Activated CD4-positive, alpha-beta T cell treated with anti-CD3 and anti-CD28 coated beads, Interleukin-2, amount 10 ng/mL, durations not matched to agents 24 days and 14 days (primary cell): ENCODE measurements at regions not wholly inside any gene's neighbourhood (a gene's known extent, or its start where the extent isn't known, plus 50 kb on each side); places are given as distances from the start of the nearest gene placed in this dataset.
A peak's percentile ranks its signal among the peaks of the same experiment; 100 is the strongest.

Experiments
- DNase-seq: peaks from one replicate; pipeline ENCODE4 v3.0.0; 2022
- H3K27ac Mint-ChIP-seq: one replicate; pipeline ENCODE4 v1.8.0; 2022; ENCODE audit warnings: mild to moderate bottlenecking, mixed read lengths
- H3K27me3 Mint-ChIP-seq: one replicate; pipeline ENCODE4 v1.8.0; 2022; ENCODE audit warnings: mixed read lengths
- H3K36me3 Mint-ChIP-seq: one replicate; pipeline ENCODE4 v1.8.0; 2022; ENCODE audit warnings: low read depth, mild to moderate bottlenecking, mixed read lengths
- H3K4me1 Mint-ChIP-seq: one replicate; pipeline ENCODE4 v1.8.0; 2021; ENCODE audit warnings: mixed read lengths
- H3K4me3 Mint-ChIP-seq: one replicate; pipeline ENCODE4 v1.8.0; 2022; ENCODE audit warnings: mild to moderate bottlenecking, moderate library complexity, mixed read lengths
- H3K9me3 Mint-ChIP-seq: one replicate; pipeline ENCODE4 v1.8.0; 2021; ENCODE audit warnings: mixed read lengths
- intact Hi-C: fragments of 100-400 bp; cut with micrococcal nuclease; formaldehyde crosslinking; loops from one replicate; pipeline ENCODE4 v1.15.1; 2023

DNA sequence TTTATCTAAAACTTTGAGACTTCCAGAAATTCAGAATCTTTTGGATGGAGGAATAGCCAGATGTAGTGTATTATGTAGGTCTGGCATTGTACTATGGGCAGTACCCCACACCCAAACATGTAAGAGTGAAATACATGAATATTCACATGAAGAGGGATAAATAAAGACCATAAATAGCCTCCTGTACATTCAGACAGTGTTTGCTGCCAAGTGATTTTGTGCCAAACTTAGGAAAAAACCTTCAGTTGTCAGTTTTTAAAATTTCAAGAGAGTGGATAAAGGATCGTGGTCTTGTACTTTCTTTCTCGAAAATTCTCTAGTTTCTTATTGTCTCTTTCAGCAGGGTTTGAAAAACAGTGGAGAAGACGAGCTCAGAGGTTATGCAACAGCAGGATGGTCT, 150.3 kb upstream of the LARGE1 start:
- H3K4me1 Mint-ChIP-seq = no peaks in the 10 kb centered on the region
- no peaks in the 10 kb centered on the region for H3K27me3 Mint-ChIP-seq
- H3K36me3 Mint-ChIP-seq = no peaks in the 10 kb centered on the region
- H3K4me3 Mint-ChIP-seq = no peak overlapping the region
- H3K9me3 Mint-ChIP-seq = peaks cover 34% of the 10 kb centered on the region
- intact Hi-C loops = no loop called here
- no peak overlapping the region for H3K27ac Mint-ChIP-seq
- DNase-seq = no peak

DNA sequence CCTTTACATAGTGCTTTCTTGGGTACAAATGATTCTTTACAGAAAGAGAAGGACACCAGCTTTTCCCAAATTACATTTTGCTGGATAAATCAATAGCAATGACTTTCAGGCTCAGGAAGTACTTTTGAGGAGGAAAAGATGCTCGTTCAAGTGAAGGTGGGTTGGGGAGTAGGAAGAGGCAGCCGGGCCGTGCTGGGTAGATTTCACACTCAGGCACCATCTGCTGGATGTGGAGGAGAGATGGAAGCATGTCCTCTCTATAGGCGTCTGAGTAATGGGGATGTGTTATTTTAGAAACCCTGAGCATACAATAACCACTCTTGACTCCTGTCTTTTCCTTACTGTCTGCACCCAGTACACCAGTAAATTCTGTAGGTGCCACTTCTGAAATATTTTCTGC, 152.3 kb upstream of the LARGE1 start:
- H3K36me3 Mint-ChIP-seq = no peaks in the 10 kb centered on the region
- no peak for DNase-seq
- no peak overlapping the region for H3K4me3 Mint-ChIP-seq
- no peak overlapping the region for H3K27ac Mint-ChIP-seq
- H3K9me3 Mint-ChIP-seq = peaks cover 28% of the 10 kb centered on the region
- H3K27me3 Mint-ChIP-seq = no peaks in the 10 kb centered on the region
- intact Hi-C loops = no loop called here
- no peaks in the 10 kb centered on the region for H3K4me1 Mint-ChIP-seq

DNA sequence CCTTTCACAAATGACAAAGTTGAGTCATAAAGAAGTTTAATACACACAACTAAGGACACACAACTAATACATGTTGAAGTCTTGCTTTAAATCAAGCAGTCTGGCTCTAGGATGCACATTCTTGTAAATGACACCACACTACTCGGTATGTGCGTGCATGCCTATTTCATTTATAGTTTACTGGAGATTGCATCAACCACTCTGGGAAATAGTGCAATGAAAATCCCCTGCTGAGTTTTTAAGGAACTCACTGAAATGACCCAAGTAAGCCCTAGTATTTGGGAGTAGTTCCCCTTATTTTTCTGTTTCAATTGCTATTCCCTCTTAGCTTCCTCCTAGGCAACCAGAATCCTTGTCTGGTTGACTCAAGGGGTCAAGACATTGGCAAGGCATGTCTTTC, 160.2 kb upstream of the LARGE1 start:
- no peaks in the 10 kb centered on the region for H3K36me3 Mint-ChIP-seq
- H3K27ac Mint-ChIP-seq = no peak overlapping the region
- H3K4me1 Mint-ChIP-seq = no peaks in the 10 kb centered on the region
- peaks cover 8% of the 10 kb centered on the region for H3K9me3 Mint-ChIP-seq
- no peaks in the 10 kb centered on the region for H3K27me3 Mint-ChIP-seq
- no peak overlapping the region for H3K4me3 Mint-ChIP-seq
- DNase-seq = no peak
- intact Hi-C loops = no loop called here

DNA sequence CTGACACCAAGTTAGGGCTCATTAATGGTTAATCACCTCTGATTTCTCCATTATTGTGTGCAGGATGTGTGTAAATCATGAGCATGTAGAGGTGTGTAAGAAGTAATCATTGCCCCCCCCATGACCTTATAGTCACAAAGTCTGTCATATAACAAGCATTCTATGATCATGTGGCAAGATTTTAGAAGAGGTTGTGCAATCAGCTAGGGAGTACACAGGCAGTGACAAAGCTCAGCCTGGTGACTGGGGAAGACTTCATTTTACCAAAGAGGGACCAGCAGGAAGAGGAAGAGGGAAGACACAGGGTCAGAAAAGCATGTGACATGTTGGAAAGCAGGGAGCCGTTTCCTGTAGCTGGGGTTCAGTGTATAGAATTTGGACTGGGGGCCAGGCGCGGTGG, 176.5 kb upstream of the LARGE1 start:
- no peak for DNase-seq
- no peak overlapping the region for H3K27ac Mint-ChIP-seq
- peaks cover 30% of the 10 kb centered on the region for H3K9me3 Mint-ChIP-seq
- no peak overlapping the region for H3K4me3 Mint-ChIP-seq
- intact Hi-C loops = no loop called here
- no peaks in the 10 kb centered on the region for H3K4me1 Mint-ChIP-seq
- H3K36me3 Mint-ChIP-seq = no peaks in the 10 kb centered on the region
- no peaks in the 10 kb centered on the region for H3K27me3 Mint-ChIP-seq

DNA sequence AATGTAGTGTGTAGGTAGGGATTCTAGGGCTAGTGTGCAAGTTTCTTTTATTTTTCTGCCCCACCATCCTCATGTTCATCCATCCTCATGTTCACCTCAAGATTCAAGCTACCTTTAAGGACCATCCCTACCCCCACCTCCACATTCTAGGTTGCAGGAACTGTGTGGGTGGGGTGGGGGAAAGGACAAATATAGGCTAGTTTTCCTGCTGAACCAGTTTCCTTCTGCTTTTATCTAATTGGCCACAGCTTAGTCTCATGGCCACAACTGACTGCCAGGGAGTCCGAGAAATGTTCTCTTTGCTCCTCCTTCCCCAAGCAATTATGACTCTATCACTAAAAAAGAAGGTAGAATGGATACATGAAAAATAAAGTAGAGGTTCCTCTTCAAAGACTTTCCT, 179.0 kb upstream of the LARGE1 start:
- no peak for DNase-seq
- Mint-ChIP-seq H3K27me3 (no peaks in the 10 kb centered on the region), H3K9me3 (peaks cover 14% of the 10 kb centered on the region), H3K4me3 (no peak overlapping the region), H3K27ac (no peak overlapping the region), H3K36me3 (no peaks in the 10 kb centered on the region), H3K4me1 (no peaks in the 10 kb centered on the region)
- intact Hi-C loops = no loop called here

DNA sequence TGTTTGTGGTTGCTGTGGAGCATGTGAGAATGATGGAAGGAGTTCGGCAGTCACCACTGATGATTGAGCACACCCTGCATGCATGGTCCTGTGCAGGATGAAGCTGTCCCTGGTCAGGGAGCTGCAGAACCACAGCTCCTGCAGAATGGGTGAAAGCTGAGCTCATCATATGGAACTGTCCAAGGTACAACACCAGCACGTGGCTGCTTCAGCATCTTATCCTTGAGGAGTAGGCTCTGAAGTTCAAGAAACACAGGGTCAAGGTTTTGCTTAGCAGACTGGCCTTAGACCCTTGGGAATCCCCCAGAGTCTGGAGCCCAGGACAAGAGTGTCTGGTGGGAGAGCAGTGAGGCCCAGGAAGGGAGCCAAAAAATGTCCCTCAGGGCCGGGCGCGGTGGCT, 182.4 kb upstream of the LARGE1 start:
- DNase-seq = no peak
- H3K4me3 Mint-ChIP-seq = no peak overlapping the region
- intact Hi-C loops = no loop called here
- H3K27ac Mint-ChIP-seq = no peak overlapping the region
- peaks cover under 1% of the 10 kb centered on the region for H3K9me3 Mint-ChIP-seq
- no peaks in the 10 kb centered on the region for H3K36me3 Mint-ChIP-seq
- no peaks in the 10 kb centered on the region for H3K4me1 Mint-ChIP-seq
- no peaks in the 10 kb centered on the region for H3K27me3 Mint-ChIP-seq

DNA sequence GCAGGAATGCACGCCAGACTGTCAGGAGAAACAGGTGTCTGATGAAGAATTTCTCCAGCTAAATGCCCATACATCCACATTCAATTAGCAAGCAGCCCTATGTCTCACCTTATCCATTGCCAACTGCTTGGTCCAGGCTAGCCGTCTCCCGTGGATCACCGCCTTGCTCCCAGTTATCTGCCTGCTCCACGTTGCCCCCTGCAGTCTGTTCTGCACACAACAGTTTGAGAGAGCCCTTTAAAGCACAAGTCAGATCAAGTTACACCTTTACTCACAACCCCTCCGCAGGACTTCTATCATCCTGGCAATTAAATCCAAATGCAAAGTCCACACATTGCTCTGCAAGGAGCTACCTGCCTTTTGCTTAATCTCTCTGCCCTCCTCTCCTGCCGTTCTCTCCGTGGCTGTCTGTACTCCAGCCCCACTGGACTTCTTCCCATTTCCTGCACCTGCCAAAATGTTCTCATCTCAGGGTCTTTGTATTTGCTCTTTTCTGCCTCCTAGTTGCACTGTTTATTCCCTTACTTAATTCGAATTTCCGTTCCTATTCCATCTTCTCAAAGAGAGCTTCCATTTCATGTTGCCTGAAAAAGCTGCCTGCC, 185.3 kb upstream of the LARGE1 start:
- H3K4me1 Mint-ChIP-seq = no peaks in the 10 kb centered on the region
- no peak overlapping the region for H3K4me3 Mint-ChIP-seq
- H3K27me3 Mint-ChIP-seq = no peaks in the 10 kb centered on the region
- H3K27ac Mint-ChIP-seq = no peak overlapping the region
- no peaks in the 10 kb centered on the region for H3K36me3 Mint-ChIP-seq
- intact Hi-C loops = no loop called here
- peak; percentile 60 for DNase-seq
- H3K9me3 Mint-ChIP-seq = no peaks in the 10 kb centered on the region

GRCh38 chr22:34108168-34108567, 187.9 kb upstream of the LARGE1 start:
- H3K27ac Mint-ChIP-seq = no peak overlapping the region
- no peak for DNase-seq
- H3K9me3 Mint-ChIP-seq = no peaks in the 10 kb centered on the region
- no peaks in the 10 kb centered on the region for H3K36me3 Mint-ChIP-seq
- no peak overlapping the region for H3K4me3 Mint-ChIP-seq
- no peaks in the 10 kb centered on the region for H3K4me1 Mint-ChIP-seq
- intact Hi-C loops = no loop called here
- H3K27me3 Mint-ChIP-seq = no peaks in the 10 kb centered on the region

DNA sequence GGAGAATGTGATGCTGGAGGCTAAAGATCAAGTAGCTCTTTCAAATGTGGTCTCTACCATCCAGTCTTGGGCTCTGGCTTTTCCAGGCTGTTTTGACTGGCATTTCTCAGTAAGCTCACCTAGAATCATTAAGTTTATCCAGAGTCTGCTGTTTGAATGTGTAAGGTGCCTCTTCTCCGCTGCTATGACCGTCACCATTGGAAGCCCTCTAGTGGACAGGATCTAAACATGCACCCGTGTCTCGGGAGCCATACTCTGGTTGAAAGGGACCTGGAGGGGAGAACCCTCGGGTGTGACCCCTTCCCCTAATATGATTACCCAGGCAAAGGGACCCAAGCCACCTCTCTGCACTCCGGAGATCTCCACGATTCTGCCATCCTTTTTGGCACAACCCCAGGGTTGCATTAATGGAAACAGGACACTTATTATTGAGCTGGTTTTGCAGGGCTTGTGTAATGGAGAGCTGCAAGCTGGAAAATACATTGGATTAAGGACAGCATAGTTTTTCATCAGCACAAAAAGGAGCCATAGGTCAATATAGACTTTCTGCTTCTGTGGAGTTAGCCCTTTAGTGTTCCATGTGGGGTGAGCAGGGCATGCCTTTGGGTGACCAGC, 191.0 kb upstream of the LARGE1 start:
- Mint-ChIP-seq H3K4me1 (no peaks in the 10 kb centered on the region), H3K9me3 (no peaks in the 10 kb centered on the region), H3K36me3 (no peaks in the 10 kb centered on the region), H3K4me3 (no peak overlapping the region), H3K27ac (no peak overlapping the region), H3K27me3 (no peaks in the 10 kb centered on the region)
- intact Hi-C loops = no loop called here
- DNase-seq = peak; percentile 61

- no peaks in the 10 kb centered on the region for H3K9me3 Mint-ChIP-seq
- no peaks in the 10 kb centered on the region for H3K36me3 Mint-ChIP-seq
- no peaks in the 10 kb centered on the region for H3K4me1 Mint-ChIP-seq
- no peaks in the 10 kb centered on the region for H3K27me3 Mint-ChIP-seq
- DNase-seq = no peak
- intact Hi-C loops = no loop called here
- no peak overlapping the region for H3K4me3 Mint-ChIP-seq
- H3K27ac Mint-ChIP-seq = no peak overlapping the region
Measured at GRCh38 chr22:34113381-34113780, 193.1 kb upstream of the LARGE1 start.

DNA sequence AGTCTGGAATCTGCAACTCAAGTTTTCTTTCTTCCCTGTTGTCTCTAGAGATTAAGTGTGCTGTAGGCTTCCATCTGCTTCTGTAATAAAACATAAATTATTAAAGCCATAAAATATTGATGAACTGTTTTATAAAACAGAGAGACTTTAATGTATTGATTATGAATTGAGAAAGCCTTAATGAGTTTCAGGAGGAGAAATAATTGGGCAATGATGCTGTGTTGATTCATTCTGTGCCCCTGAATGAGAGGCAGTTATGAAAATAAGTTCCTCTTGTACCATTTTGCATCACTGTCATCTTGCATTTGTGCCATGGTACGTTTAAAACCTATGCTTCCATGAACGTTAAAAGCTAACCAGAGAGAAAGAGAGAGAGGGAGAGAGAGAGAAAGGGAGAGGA, 194.1 kb upstream of the LARGE1 start:
- Mint-ChIP-seq H3K4me3 (no peak overlapping the region), H3K36me3 (no peaks in the 10 kb centered on the region), H3K4me1 (no peaks in the 10 kb centered on the region), H3K9me3 (no peaks in the 10 kb centered on the region), H3K27me3 (no peaks in the 10 kb centered on the region), H3K27ac (no peak overlapping the region)
- no peak for DNase-seq
- intact Hi-C loops = no loop called here

DNA sequence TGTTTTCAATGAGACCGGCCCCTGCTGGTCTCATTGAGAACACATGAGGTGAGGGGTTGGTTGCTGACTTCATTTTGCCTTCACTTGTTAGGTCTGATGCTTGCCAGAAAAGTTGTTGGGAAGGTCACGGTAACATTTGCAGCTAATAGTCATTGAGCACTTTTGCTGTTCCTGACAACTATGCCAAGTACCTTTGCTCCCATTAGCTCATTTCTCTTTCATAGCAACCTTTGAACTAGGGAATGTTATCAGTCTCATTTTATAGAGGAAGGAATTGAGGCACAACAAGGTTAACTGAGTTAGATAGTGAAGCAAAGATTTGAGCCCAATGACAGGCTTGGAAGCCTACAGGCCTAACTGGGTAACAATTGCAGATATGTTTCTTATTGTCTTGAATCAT, 195.4 kb upstream of the LARGE1 start:
- no peaks in the 10 kb centered on the region for H3K36me3 Mint-ChIP-seq
- no peak overlapping the region for H3K4me3 Mint-ChIP-seq
- H3K4me1 Mint-ChIP-seq = no peaks in the 10 kb centered on the region
- intact Hi-C loops = no loop called here
- H3K27me3 Mint-ChIP-seq = no peaks in the 10 kb centered on the region
- no peaks in the 10 kb centered on the region for H3K9me3 Mint-ChIP-seq
- DNase-seq = no peak
- H3K27ac Mint-ChIP-seq = no peak overlapping the region

GRCh38 chr22:34116126-34116525, 195.8 kb upstream of the LARGE1 start:
- intact Hi-C loops = no loop called here
- H3K36me3 Mint-ChIP-seq = no peaks in the 10 kb centered on the region
- DNase-seq = no peak
- H3K4me3 Mint-ChIP-seq = no peak overlapping the region
- H3K27ac Mint-ChIP-seq = no peak overlapping the region
- no peaks in the 10 kb centered on the region for H3K27me3 Mint-ChIP-seq
- no peaks in the 10 kb centered on the region for H3K4me1 Mint-ChIP-seq
- no peaks in the 10 kb centered on the region for H3K9me3 Mint-ChIP-seq

DNA sequence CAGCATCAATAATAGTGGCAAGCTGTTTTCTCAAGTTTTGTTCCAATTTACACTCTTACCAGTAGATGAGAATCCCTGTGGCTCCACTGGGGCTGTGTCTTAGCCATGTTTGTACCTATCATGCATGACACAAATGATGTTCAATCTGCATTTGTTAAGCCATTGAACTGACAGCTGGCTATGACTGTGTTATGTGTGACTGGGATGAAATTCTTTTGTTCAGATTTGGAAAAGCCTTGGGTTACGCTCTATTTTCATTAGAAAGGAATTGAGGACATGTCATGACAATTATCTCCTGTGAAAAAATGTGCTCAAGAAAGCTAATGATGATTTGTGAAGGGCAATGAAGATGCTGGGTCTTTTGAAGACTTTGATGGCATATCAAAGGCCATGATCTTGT, 201.8 kb upstream of the LARGE1 start:
- Mint-ChIP-seq H3K4me1 (no peaks in the 10 kb centered on the region), H3K27me3 (no peaks in the 10 kb centered on the region), H3K9me3 (peaks cover 3% of the 10 kb centered on the region), H3K4me3 (no peak overlapping the region), H3K36me3 (no peaks in the 10 kb centered on the region), H3K27ac (no peak overlapping the region)
- intact Hi-C loops = no loop called here
- no peak for DNase-seq
